Upper lobe of left lung (tissue), 4 donors: ENCODE measurements at regions not wholly inside any gene's neighbourhood (a gene's known extent, or its start where the extent isn't known, plus 50 kb on each side); places are given as distances from the start of the nearest gene placed in this dataset.

Experiments
- CTCF ChIP-seq, 6 experiments: fragments of 450-650 bp in 4 of 6; fragments of 200-600 bp in 2 of 6; sonication (generic) in 2 of 6; IDR thresholded peaks; one replicate each; pipeline ENCODE4 v1.5.1; 2016 to 2019; ENCODE audit warnings: antibody characterized with exemption in 6 of 6
- EP300 ChIP-seq, 4 donors: sonication (generic); formaldehyde crosslinking; IDR thresholded peaks; one replicate each; pipeline ENCODE4 v1.5.1; 2017; ENCODE audit warnings: antibody characterized with exemption in 4 of 4, control low read depth in 2 of 4
- POLR2A ChIP-seq, 4 donors: fragments of 450-650 bp; IDR thresholded peaks; one replicate each; pipeline ENCODE4 v1.5.1; 2016 to 2017; ENCODE audit warnings: antibody characterized with exemption in 4 of 4, mild to moderate bottlenecking in 2 of 4

DNA sequence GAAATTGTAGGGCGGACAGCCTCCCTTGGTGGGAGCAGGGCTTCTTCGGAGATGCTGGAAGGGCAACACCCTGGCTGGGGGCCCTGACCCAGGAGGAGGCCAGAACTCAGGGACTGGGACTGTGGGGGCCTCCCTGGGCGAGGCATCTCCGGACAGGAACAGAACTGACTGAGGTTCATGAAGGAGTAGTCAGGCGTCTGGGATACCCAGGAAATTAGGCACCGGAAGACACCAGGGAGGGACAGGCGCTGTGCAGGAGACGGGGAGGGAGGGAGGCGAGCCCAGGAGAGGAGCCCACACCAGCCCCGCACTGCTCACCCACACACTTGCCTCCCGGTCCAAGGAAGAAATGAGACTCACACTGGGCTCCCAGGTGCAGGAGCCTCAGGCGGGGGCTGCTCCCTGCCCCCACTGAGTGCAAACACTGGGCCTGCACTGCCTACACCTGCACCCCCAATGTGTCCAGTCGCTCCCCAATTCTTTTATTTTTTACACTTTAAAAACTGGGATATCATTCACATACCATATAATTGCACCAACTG, 262.6 kb upstream of the SFSWAP start:
- no peak for TF ChIP-seq CTCF (IDR thresholded peaks at IDR 0.05)
- no peak for TF ChIP-seq EP300 (IDR thresholded peaks at IDR 0.05)
- no peak for TF ChIP-seq POLR2A (IDR thresholded peaks at IDR 0.05)
